Fibroblast of lung (primary cell): ENCODE measurements at regions not wholly inside any gene's neighbourhood (a gene's known extent, or its start where the extent isn't known, plus 50 kb on each side); places are given as distances from the start of the nearest gene placed in this dataset.

Experiments
- DNase-seq, 2 donors: peaks; one replicate each; pipeline versions ENCODE4 v3.0.0 to v3.0.0-alpha.2; 2010; ENCODE audit warnings: low read depth in 2 of 2
- H2AFZ ChIP-seq: 2 replicates; pipeline ENCODE4 v1.5.1; 2012; ENCODE audit warnings: low read length, control low read depth, inconsistent platforms
- H3K27ac ChIP-seq: 2 replicates; pipeline ENCODE4 v1.5.1; 2011; ENCODE audit warnings: low read length, control low read depth; ENCODE audit not compliant: insufficient read depth
- H3K27me3 ChIP-seq: 2 replicates; pipeline ENCODE4 v1.5.1; 2011; ENCODE audit warnings: mild to moderate bottlenecking, low read length; ENCODE audit not compliant: control insufficient read depth, insufficient read depth
- H3K36me3 ChIP-seq: 2 replicates; pipeline ENCODE4 v1.5.1; 2011; ENCODE audit warnings: low read length; ENCODE audit not compliant: control insufficient read depth, insufficient read depth
- H3K4me1 ChIP-seq: 2 replicates; pipeline ENCODE4 v1.5.1; 2011; ENCODE audit warnings: low read length; ENCODE audit not compliant: control insufficient read depth, insufficient read depth; ENCODE audit errors: extremely low read depth
- H3K4me2 ChIP-seq: 2 replicates; pipeline ENCODE4 v1.5.1; 2011; ENCODE audit warnings: low read length, control low read depth; ENCODE audit not compliant: insufficient read depth; ENCODE audit errors: extremely low read depth
- H3K4me3 ChIP-seq, 4 experiments: fragments of 200-600 bp in 1 of 4; sonication (generic) in 1 of 4; replicated peaks in 1 of 4; 2 replicates each; pipeline ENCODE4 v1.5.1; 2011 to 2016; ENCODE audit warnings: low read length in 4 of 4, low read depth in 3 of 4, mild to moderate bottlenecking in 3 of 4, control low read depth in 2 of 4, inconsistent platforms in 1 of 4, mixed read lengths in 1 of 4; ENCODE audit not compliant: insufficient read depth in 1 of 4; ENCODE audit errors: control extremely low read depth in 1 of 4
- H3K79me2 ChIP-seq: 2 replicates; pipeline ENCODE4 v1.5.1; 2012; ENCODE audit warnings: mild to moderate bottlenecking, low read length, inconsistent platforms; ENCODE audit not compliant: control insufficient read depth, insufficient read depth
- H3K9ac ChIP-seq: 2 replicates; pipeline ENCODE4 v1.5.1; 2011; ENCODE audit warnings: mild to moderate bottlenecking, low read length, control low read depth; ENCODE audit not compliant: insufficient read depth
- H3K9me3 ChIP-seq: 2 replicates; pipeline ENCODE4 v1.5.1; 2012; ENCODE audit warnings: low read depth, low read length; ENCODE audit not compliant: control insufficient read depth, insufficient read depth
- H4K20me1 ChIP-seq: 2 replicates; pipeline ENCODE4 v1.5.1; 2011; ENCODE audit warnings: low read length; ENCODE audit not compliant: control insufficient read depth, insufficient read depth; ENCODE audit errors: extremely low read depth
- CTCF ChIP-seq, 2 donors: IDR thresholded peaks in 1 of 2; conservative IDR thresholded peaks in 1 of 2; 1 replicate in 1 of 2; 2 replicates in 1 of 2; pipeline ENCODE4 v1.5.1; 2011 to 2012; ENCODE audit warnings: low read length in 2 of 2, control low read depth in 1 of 2, inconsistent platforms in 1 of 2, low read depth in 1 of 2, mild to moderate bottlenecking in 1 of 2
- EZH2 ChIP-seq: IDR thresholded peaks from 2 replicates; pipeline ENCODE4 v1.5.1; 2012; ENCODE audit warnings: low read length, control low read depth, mild to moderate bottlenecking; ENCODE audit errors: missing control alignments

GRCh38 chr9:30382271-30382670 lies 2002.2 kb upstream of the ACO1 start:
- H3K36me3 ChIP-seq: no peaks in the 10 kb centered on the region
- H3K4me1 ChIP-seq: no peaks in the 10 kb centered on the region
- TF ChIP-seq CTCF (conservative IDR thresholded peaks at IDR 0.05 in 1 of 2, IDR thresholded peaks at IDR 0.05 in 1 of 2; ENCODE audit: low read depth in 1 of 2, low read length in 2 of 2) (no peak), EZH2 (no peak)
- no peaks in the 10 kb centered on the region for H4K20me1 ChIP-seq
- no peaks in the 10 kb centered on the region for H3K79me2 ChIP-seq
- no peak overlapping the region for H3K4me3 ChIP-seq
- H3K4me2 ChIP-seq: no peak overlapping the region
- H3K27me3 ChIP-seq: no peaks in the 10 kb centered on the region
- no peak overlapping the region for H3K27ac ChIP-seq
- H3K9me3 ChIP-seq: no peaks in the 10 kb centered on the region
- no peak overlapping the region for H2AFZ ChIP-seq
- H3K9ac ChIP-seq: no peak overlapping the region
- DNase-seq: no peak

GRCh38 chr9:30410273-30410672 lies 1974.2 kb upstream of the ACO1 start:
- H3K9ac ChIP-seq: no peak overlapping the region
- H2AFZ ChIP-seq: no peak overlapping the region
- TF ChIP-seq EZH2 (no peak), CTCF (conservative IDR thresholded peaks at IDR 0.05 in 1 of 2, IDR thresholded peaks at IDR 0.05 in 1 of 2; ENCODE audit: low read depth in 1 of 2, low read length in 2 of 2) (no peak)
- H3K27ac ChIP-seq: no peak overlapping the region
- H3K4me1 ChIP-seq: no peaks in the 10 kb centered on the region
- no peaks in the 10 kb centered on the region for H3K79me2 ChIP-seq
- no peaks in the 10 kb centered on the region for H3K9me3 ChIP-seq
- no peaks in the 10 kb centered on the region for H4K20me1 ChIP-seq
- H3K27me3 ChIP-seq: no peaks in the 10 kb centered on the region
- no peak for DNase-seq
- no peak overlapping the region for H3K4me3 ChIP-seq
- H3K36me3 ChIP-seq: no peaks in the 10 kb centered on the region
- H3K4me2 ChIP-seq: no peak overlapping the region

GRCh38 chr9:30411571-30411970 lies 1972.9 kb upstream of the ACO1 start:
- no peak for DNase-seq
- H3K9ac ChIP-seq: no peak overlapping the region
- TF ChIP-seq EZH2 (no peak), CTCF (conservative IDR thresholded peaks at IDR 0.05 in 1 of 2, IDR thresholded peaks at IDR 0.05 in 1 of 2; ENCODE audit: low read depth in 1 of 2, low read length in 2 of 2) (no peak)
- no peaks in the 10 kb centered on the region for H4K20me1 ChIP-seq
- no peaks in the 10 kb centered on the region for H3K36me3 ChIP-seq
- H3K4me2 ChIP-seq: no peak overlapping the region
- no peaks in the 10 kb centered on the region for H3K9me3 ChIP-seq
- H3K79me2 ChIP-seq: no peaks in the 10 kb centered on the region
- H3K4me3 ChIP-seq: no peak overlapping the region
- H3K27ac ChIP-seq: no peak overlapping the region
- no peak overlapping the region for H2AFZ ChIP-seq
- H3K4me1 ChIP-seq: no peaks in the 10 kb centered on the region
- H3K27me3 ChIP-seq: no peaks in the 10 kb centered on the region
